SU-DHL-6 (cell line): ENCODE measurements at regions not wholly inside any gene's neighbourhood (a gene's known extent, or its start where the extent isn't known, plus 50 kb on each side); places are given as distances from the start of the nearest gene placed in this dataset.

Experiments
- EZH2phosphoT487 ChIP-seq: fragments of 200-600 bp; sonication (generic), shearing (Covaris generic); conservative IDR thresholded peaks from 2 replicates; pipeline ENCODE4 v1.6.1; 2018; ENCODE audit warnings: mild to moderate bottlenecking, antibody characterized with exemption, low read length, moderate library complexity, mixed read lengths
- TF ChIP-seq, protein P1 (sequence below): fragments of 200-600 bp; sonication (generic); IDR thresholded peaks from one replicate; pipeline ENCODE4 v1.5.1; 2017; ENCODE audit warnings: antibody characterized with exemption, mild to moderate bottlenecking, low read length, moderate library complexity; ENCODE audit not compliant: insufficient read depth, poor library complexity, severe bottlenecking

DNA sequence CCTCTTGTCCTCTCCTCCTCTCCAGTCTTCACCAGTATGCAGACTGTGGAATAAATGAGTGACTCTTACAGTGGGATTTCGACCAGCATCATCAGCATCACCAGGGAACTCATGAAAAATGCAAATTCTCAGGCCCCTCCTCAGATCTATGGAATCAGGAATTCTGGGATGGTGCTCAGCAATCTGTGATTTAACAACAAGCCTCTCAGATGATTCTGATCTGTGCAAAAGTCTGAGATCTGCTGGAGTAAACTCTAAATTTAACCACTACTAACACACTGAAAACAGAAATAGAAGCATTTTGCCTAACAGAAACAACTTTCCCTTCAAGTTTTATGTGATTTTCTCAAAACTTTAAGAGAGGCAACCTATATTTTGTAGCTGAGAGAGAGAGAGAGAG lies 124.8 kb upstream of the FAM3C start:
- TF ChIP-seq, protein P1, sequence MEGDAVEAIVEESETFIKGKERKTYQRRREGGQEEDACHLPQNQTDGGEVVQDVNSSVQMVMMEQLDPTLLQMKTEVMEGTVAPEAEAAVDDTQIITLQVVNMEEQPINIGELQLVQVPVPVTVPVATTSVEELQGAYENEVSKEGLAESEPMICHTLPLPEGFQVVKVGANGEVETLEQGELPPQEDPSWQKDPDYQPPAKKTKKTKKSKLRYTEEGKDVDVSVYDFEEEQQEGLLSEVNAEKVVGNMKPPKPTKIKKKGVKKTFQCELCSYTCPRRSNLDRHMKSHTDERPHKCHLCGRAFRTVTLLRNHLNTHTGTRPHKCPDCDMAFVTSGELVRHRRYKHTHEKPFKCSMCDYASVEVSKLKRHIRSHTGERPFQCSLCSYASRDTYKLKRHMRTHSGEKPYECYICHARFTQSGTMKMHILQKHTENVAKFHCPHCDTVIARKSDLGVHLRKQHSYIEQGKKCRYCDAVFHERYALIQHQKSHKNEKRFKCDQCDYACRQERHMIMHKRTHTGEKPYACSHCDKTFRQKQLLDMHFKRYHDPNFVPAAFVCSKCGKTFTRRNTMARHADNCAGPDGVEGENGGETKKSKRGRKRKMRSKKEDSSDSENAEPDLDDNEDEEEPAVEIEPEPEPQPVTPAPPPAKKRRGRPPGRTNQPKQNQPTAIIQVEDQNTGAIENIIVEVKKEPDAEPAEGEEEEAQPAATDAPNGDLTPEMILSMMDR = no peak
- TF ChIP-seq EZH2phosphoT487 = no peak
